ENCODE measurements at regions not wholly inside any gene's neighbourhood (a gene's known extent, or its start where the extent isn't known, plus 50 kb on each side); places are given as distances from the start of the nearest gene placed in this dataset.

- H3K4me3 ChIP-seq (ENCODE audit: low read depth, low read length), result no peak overlapping the region
- ChIA-PET POLR2A (no interaction called here), CTCF (no interaction called here)
- DNase-seq (ENCODE audit: low read depth, low spot score), result no peak
- no peak for TF ChIP-seq CTCF (IDR thresholded peaks at IDR 0.05; ENCODE audit: insufficient read depth, low read length, missing control alignments)
Observed at GRCh38 chr14:97773598-97773997, 976.4 kb downstream of the VRK1 start.

DNA sequence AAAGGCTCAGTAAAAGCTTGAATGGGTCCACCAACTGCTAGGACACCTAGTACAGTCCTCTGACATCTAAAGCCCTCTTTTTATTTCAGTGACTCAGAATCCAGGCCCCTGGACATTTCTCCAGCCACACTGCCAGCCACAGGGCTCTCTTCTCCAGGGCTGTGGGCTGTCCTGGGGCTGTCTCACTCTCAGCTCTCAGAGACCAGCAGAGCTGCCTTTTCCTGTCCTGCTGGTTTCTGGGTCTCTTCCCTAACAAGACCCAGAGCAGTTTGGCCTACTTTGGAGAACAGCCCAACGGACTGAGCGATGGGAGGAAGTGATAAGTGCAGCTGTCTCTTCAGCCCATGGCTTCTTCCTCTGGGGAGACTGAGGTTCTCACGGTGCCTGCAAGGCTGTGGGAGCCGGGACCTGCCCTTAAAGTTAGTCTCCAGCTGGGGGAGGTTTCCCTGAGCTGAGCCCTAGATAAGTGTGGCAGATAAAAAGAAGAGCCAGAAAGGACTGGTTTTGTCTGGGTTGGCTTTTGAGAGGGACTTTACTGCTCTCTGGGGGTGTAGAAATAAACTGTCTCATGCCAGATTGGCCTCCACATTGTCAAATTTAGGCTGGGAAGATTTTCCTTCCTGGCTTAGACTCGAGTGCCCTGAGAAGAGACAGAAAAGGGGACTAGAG lies 979.8 kb downstream of the VRK1 start:
- no peak overlapping the region for H3K4me3 ChIP-seq (ENCODE audit: low read depth, low read length)
- TF ChIP-seq CTCF (IDR thresholded peaks at IDR 0.05; ENCODE audit: insufficient read depth, low read length, missing control alignments), result no peak
- no peak for DNase-seq (ENCODE audit: low read depth, low spot score)
- CTCF ChIA-PET, result no interaction called here
- POLR2A ChIA-PET, result no interaction called here

DNA sequence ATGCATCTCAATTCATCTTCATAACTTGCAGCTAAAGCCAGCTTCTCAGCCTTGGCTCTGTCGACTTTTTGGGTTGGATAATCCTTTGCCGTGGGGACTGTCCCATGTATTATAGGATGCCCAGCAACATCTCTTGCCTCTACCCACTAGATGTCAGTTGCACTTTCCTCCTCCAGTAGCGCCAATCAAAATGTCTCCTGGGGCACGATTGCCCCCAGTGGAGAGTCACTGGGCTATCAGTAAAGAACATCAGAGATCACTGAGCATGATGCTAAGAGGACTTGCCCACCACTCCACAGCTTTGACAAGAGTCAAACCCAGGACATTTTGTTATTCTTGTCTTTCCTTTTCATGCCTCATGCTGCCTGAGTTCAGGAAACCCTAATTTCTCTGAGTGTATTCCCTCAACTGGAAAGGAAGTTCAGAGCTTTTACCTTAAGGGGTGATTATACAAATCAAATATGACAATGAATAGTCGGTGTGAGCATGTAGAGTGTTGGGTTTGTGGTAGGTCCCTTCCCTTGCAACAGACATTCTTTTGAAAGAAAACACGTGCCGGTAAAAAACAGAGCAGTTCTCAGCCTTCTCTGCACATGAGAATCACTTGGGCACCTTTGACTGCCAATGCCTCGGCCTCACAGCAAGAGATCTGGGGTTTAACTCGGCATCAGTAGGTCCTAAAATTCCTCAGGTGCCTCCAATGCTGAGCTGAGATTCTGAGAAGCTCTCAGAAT lies 980.6 kb downstream of the VRK1 start:
- TF ChIP-seq CTCF (IDR thresholded peaks at IDR 0.05; ENCODE audit: insufficient read depth, low read length, missing control alignments), result no peak
- no peak overlapping the region for H3K4me3 ChIP-seq (ENCODE audit: low read depth, low read length)
- ChIA-PET CTCF (no interaction called here), POLR2A (no interaction called here)
- no peak for DNase-seq (ENCODE audit: low read depth, low spot score)

- ChIA-PET POLR2A (no interaction called here), CTCF (no interaction called here)
- no peak for TF ChIP-seq CTCF (IDR thresholded peaks at IDR 0.05; ENCODE audit: insufficient read depth, low read length, missing control alignments)
- no peak overlapping the region for H3K4me3 ChIP-seq (ENCODE audit: low read depth, low read length)
- no peak for DNase-seq (ENCODE audit: low read depth, low spot score)
Observed at GRCh38 chr14:97779140-97779539, 982.0 kb downstream of the VRK1 start.

GRCh38 chr14:97780804-97781203 lies 983.6 kb downstream of the VRK1 start:
- POLR2A ChIA-PET, result no interaction called here
- no peak overlapping the region for H3K4me3 ChIP-seq (ENCODE audit: low read depth, low read length)
- no peak for TF ChIP-seq CTCF (IDR thresholded peaks at IDR 0.05; ENCODE audit: insufficient read depth, low read length, missing control alignments)
- DNase-seq (ENCODE audit: low read depth, low spot score), result no peak
- CTCF ChIA-PET, result no interaction called here

DNA sequence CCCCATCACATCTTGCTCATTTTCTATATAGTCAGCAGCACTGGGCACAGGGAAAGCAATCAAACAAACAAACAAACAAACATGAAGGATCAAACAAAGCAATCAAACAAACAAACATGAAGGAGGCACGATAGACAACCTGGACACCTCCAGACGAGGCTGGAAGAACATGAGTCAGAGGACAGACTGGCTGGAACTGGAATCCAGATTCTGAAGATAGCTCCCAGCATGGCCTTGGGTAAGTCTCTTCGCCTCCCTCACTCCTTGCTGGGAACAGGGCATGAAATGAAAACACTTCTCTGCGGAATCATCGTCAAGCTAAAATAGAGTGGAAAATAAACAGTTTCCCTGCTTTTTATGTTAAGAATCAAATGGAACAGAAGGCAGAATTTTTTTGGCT lies 984.8 kb downstream of the VRK1 start:
- ChIA-PET POLR2A (no interaction called here), CTCF (no interaction called here)
- H3K4me3 ChIP-seq (ENCODE audit: low read depth, low read length), result no peak overlapping the region
- DNase-seq (ENCODE audit: low read depth, low spot score), result no peak
- TF ChIP-seq CTCF (IDR thresholded peaks at IDR 0.05; ENCODE audit: insufficient read depth, low read length, missing control alignments), result no peak

Measured in AG04449 (cell line).